Activated CD4-positive, alpha-beta T cell treated with anti-CD3 and anti-CD28 coated beads for 48 hours (primary cell): ENCODE measurements at regions not wholly inside any gene's neighbourhood (a gene's known extent, or its start where the extent isn't known, plus 50 kb on each side); places are given as distances from the start of the nearest gene placed in this dataset.

Source experiments
- DNase-seq: peaks from one replicate; pipeline ENCODE4 v3.0.0-alpha.2; 2020

DNA sequence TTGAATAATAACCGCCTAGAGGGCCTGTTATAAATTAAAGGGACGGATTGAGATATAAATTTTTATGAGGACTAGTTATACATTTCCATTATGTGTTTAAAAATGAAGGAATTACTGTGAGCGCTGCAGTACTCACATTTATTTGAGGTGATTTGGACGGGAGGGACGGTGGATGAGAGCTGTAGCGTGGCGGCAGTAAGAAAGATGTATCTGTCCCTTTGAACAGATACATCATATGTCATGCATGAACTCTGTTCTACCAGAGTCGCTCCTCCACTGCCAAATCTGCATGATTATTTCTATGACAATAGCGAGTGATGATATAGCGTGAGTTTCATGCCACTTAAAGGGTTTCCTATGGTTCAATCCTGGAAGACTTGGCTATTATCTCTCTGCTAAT lies 538.8 kb downstream of the MCTP2 start:
- DNase-seq = no peak

DNA sequence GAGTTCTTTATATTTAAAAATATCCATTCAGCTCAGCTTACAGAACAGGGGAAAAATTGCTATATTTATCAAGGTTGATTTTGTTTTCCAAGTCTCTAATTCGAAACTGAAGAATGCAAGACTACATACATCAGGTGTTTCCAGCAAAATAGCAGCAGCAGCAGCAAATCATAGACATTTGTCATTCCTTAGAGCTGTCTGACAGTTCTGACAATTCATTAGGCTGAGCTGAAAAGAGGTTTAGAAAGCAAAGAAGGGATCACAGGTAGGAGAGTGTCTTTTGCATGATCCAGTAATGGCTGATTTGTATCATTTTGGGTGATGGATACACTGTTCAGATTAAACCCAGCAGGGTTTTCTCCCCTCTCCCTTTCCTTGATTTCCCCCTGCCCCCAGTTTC lies 545.7 kb downstream of the MCTP2 start:
- DNase-seq = no peak

DNA sequence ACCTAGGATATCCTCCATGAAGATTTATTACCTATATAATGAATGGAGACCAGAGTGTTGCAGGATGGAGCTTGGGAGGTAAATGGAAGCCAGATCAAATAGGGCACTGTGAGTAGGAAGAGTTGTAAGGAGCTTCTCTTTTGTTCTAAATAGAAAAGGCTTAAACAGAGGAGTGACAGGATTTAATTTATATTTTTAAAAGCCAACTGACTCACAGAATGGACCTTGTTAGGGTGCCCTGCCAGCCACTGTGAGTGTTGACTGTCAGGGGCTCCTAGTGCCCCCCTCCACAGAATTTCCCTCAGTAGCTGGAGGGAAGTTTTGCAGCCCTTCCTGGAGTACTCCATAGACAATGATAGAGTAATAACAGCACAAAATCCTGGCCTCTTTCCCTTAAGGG lies 547.5 kb downstream of the MCTP2 start:
- no peak for DNase-seq

DNA sequence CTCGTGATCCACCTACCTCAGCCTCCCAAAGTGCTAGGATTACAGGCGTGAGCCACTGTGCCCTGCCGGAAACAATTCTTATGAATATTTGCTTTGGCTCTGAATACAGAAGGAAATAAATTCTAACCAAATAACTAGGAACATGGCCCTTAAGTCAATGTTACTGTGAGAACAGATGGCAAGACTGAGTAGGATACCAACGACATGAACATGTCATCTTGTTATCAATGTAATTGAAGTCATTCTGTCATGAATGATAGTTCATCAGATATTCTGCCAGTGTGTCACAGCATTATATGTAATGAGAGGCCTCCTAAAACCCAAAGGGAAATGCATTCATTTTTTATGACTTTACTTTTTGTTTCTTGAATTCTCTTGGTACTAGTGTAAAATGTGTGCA lies 548.8 kb downstream of the MCTP2 start:
- no peak for DNase-seq

DNA sequence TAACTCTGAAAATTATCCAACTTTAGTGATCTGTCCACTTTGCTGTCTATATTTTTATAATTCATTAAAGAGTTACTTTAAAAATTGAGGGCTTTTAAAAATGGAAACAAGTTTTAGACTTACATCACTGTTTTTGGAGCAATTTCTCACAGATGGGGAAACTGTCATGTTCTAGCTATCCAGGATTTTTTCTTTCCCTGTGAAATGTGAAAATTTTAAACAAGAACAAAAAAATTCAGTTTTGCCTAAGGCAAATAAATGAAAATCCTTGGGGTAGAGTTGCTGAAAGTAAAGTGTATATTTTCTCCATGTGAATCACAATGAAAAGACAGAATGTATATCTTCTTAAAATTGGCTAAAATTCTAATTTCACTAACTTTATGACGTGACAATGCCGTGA lies 553.7 kb downstream of the MCTP2 start:
- DNase-seq = no peak

DNA sequence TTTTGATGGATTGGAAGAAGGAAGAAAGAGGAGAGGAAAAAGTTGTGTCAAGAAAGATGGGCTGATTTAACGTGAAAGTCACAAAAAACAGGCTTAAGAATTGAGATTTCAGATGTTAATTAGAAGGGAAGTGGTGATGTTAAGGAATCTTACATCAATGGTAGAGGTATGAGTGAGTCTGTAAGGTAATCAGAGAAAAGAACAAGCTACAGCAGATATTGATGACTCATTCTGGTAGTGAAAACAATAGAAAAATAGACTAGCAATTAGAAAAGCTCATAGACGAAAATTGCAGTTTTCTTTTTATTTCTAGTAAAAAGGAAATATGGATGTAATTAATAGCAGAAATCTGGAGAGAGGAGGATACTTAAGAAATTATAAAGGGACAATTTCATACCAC lies 559.6 kb downstream of the MCTP2 start:
- no peak for DNase-seq

DNA sequence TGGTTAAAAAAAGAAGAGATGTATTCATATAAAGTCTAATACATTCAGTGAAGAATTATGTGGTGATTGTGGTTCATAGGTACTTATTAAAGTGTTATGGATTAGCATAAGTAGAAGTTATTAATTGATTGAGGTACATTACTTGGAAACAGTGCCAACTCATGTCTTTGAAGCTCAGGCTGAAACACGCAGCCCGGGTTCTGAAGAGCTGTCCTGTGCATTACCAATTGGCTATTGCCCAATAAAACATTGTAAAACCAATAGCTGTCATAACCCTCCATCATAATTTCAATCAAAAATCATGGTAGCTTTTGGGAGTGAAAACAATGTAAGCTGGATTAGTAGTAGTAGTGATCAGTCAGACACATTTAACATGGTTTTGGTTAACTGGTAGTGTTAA lies 560.1 kb downstream of the MCTP2 start:
- no peak for DNase-seq

DNA sequence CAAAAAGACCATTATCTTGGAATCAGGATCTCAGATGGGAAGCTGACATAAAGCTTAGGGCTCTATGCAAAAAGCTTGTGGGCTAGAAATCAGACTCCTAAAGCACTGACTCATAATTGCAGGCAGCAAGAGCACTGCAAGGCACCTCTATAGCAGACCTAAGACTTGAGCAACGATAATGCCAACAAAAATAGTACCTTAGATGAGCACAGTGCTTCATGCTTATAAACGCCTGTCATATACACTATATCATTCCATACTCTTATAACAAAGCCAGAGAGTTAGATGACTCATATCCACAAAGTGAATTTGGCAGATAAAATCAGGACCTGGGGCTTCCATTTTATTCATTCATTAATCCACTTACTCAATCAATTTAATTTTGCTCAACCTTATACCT lies 560.8 kb downstream of the MCTP2 start:
- no peak for DNase-seq

DNA sequence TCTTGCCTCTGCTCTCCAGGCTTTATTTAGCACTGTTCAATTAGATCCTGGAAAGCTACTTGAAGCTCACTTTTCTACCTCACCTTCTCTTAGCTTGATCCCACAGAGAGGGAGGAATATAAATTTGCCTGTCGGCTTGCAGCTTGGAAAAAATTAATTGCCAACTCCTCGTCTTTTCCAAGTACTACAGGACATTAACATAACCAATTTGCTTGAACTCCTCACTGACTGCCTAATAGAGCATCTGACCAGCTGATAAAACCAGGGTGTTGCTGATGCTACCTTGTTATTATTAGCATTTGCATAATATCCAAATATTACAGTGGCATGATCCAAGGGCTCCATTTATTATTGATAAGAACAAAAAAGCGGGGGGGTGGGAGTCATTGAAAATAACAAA lies 561.8 kb downstream of the MCTP2 start:
- no peak for DNase-seq

DNA sequence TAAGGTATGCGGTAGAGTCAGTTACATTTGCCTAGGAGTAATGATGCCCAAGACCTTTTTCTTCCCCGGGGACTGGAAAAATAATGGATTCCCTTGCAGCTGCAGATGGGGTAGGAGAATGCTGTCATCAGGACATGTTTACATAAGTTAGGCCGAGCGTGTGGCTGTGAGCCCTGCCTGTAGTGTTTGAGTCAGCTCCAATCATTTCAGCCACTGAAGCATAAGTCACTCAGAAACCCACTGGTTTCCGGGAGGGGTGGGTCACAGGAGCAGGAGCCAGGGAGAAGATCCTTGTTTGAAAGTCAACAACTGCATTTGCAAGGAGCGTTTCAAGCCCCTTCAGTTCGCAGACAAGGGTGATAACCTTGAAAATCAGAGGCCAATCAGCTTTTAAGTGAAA lies 562.3 kb downstream of the MCTP2 start:
- DNase-seq = no peak

DNA sequence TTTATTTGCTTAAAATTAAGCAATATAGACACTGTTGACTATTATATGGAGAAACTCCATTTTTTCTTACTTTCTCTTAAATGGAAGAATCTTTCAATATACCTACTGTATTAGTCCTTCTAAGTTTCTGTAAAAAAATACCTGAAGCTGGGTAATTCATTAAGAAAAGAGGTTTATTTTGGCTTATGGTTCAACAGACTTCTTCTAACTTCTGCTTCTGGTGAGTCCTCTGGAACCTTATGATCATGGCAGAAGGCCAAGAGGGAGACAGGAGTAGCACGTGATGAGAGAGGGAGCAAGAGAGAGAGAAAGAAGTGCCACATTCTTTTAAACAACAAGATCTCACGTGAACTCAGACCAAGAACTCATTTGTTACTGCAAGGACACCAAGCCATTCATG lies 573.3 kb downstream of the MCTP2 start:
- no peak for DNase-seq

DNA sequence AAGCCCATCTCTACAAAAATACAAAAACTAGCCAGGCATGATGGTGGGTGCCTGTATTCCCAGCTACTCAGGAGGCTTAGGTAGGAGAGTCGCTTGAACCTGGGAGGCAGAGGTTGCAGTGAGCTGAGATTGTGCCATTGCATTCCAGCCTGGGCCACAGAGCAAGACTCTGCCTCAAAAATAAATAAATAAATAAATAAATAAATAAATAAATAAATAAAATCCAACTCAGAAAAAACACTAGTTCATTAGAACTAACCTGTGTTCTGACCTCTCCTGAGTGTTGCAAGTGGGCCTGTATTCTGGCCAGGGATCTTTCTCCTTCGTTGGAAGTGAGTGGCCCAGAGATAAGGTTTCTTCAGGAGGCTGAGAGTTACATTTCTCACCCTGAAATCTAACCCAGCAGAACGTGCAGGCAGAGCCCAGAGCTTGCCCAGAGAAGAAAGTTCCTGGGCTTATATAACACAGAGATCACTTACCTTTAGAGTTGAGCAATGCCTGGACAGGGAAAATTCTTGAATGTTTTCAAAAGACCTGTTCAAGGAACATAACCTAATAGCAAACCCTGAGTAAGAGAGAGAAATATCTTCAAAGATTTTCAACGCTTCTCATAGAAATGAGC lies 583.9 kb downstream of the MCTP2 start:
- DNase-seq = no peak

DNA sequence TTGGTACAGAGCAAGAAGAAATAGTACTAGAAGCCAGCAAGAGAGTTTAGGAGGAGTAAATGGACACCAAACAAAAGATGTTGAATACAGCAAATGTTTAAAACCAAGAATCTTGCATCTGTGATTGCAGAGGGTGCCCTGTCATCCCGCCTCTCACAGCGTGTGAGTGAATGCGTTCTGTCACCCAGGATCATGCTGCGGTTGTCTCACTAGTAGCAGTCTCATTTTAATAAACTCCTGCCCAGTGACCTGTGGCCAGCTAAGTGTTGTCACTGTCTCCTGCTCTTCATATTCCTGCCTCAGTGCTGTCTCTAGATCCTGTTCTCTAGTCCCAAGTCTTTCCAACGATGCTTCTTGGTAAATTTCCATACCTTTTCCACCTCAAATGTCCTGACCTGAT lies 584.6 kb downstream of the MCTP2 start:
- no peak for DNase-seq

DNA sequence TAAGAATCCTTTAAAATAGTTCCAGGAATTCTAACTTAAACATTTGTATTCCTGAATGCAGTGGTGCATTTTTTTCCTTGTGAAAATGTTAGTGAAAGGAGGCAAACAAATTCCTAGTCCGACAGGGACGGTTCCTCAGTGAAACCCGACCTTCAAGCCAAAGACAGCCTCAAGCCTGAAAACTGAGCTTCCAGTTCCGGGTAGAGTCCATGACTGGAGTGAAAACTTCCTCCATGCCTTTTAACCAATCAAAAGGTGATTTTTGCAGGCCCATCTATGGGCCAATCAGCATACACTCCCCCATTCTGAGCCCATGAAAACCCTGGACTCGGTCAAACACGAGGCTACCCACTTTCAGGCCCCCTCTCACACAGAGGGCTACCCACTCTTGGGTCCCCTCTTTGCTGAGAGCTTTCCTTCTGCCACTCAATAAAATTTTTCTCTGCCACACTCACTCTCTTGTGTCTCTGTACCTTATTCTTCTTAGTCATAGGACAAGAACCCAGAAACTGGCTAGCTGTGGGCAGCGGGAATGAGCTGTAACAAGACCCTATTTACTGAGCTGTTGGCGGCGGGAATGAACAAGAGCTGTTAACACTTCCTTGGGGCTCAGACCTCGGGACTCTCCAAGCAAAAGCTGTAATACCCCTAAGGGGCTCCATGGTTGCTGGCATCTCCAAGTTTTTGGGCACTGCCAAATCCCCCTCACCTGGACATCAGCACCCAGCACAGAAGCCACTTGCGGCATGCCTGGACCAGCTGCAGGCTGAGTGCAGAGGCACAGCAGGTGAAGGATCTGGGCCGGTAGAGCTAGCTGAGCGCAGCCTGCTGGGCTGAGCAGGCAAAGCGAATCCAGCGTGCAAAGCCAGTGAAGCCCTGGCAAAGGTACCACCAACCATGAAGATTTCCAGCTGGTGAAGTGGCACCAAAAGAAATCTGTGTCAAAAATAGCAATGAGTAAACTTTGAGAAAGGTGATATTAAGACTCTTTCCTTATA lies 598.8 kb downstream of the MCTP2 start:
- no peak for DNase-seq

DNA sequence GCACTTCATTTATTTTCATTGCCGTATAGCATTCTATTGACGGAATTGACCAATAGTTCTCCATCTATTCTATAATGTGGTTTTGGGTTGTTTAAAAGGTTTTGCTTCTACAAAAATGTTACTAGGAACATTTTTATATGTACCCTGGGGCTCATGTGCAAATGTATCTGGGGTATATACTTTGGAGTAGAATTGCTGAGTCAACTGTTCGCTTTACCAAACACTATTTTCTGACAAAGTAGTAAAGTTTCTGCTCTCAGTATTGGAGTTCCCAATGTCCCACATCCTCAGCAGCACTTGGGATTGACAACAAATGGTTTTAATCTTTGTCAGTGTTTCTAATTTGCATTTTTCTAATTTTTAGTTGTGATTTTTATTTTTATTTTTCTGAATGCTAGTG lies 602.6 kb downstream of the MCTP2 start:
- DNase-seq = no peak

DNA sequence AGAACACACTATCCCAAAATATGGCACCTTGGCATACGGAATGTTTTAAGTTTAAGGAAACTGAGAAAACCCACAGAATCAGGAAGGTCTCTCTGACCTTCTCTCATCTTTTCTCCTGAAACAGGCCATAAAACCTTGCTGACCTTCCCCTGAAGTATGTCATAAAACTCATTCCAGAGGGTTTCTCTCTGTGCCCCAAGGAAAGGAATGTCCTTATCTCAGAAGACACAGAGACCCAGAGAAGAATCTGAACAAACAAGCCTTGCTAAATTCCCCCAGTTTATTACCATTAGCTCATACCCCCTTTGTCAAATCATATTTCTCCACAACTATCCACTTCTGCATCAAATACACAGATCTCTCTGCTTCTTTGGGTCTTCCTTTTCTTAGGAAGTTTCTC lies 603.1 kb downstream of the MCTP2 start:
- no peak for DNase-seq

DNA sequence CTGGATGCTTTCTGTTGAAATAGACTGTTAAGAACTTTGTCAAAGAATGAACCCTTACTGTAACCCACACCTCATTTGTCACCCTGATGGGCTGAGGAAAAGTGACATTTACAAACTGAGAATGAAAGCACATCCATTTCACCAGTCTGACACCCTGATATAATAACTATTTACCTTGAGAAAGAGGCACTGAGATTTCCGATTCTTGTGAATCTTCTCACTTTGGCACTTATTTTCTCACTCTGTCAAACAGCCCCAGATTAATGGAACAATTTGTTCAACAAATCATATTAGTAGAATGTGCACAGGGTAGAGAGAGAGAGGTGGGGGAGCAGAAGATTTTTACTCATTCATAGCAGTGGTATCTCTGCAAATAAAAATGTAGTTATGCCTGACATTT lies 606.9 kb downstream of the MCTP2 start:
- DNase-seq = no peak

DNA sequence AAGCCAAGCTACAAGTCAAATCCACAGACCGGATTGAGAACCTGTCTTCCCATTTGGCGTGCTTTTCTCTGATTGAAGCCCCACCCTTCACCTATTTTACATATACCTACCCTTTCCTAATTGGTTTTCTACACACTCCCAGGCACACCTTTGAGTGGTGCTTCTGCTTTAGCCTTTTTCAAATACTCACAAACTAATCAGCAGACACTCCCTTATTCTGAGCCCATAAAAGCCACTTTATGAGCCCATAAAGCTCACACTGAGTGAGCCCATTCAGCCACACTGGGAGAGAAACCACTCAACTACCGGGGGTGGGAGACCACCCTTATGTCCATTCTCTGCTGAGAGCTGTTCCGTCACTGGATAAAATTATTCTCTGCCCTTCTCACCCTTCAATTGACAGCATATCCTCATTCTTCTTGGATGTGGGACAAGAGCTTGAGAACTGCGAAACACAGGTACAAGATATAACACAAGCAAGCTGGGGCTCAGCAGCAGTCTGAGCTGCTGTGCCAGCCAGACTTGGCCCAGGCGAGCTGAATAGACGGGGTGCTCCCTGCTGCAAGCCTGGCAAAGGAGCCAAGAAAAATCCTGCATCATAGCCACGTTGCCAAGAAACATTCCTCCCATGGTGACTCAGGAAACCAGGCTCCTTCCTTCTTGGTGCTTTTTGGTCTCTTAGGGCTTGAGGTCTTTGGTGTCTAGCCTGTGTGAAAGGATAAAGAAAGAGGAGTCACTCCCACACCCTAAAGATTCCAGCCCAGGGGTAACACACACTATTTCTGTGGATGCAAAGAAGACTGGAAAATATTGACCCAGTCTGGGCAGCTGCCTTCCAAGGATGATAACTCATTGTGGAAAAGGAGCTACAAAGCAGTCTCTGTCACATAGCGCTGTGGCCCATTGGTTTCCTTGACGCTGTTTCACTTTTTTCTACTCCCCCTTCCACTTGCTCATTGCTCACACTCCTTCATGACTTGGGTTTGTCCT lies 609.7 kb downstream of the MCTP2 start:
- DNase-seq = no peak

DNA sequence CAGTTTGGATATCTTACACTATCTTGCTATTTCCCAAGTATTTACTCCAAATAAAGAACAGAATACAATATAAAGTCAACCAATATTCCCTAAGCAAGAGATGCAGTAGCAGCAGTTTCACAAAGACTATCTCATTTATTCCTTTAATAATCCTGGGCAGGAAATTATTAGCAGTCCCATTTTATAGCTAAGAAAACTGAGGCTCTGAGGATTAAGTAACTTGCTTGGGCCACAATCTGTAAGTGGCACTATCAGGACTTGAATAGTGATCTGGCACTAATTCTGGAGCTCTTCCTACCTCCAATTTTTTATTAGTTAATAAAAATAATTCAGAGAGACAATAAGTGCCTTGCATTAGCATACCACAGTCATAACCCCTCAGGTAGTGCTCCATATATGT lies 611.7 kb downstream of the MCTP2 start:
- no peak for DNase-seq

DNA sequence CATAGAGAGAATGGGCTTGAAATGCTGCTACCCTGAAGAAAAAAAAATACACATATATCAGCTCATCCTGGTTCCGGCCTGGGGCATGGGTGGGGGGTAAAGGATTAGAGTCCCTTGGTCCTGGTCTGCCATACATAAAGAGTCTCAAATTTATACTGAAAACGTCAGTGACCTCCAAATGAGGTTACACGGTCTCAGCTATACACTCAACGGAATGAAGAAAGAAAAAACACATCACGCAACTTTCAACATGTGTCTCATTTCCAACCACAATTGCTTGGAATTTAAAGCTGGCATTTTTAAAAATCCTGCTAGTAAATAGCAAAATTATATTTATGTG lies 612.8 kb downstream of the MCTP2 start:
- no peak for DNase-seq

DNA sequence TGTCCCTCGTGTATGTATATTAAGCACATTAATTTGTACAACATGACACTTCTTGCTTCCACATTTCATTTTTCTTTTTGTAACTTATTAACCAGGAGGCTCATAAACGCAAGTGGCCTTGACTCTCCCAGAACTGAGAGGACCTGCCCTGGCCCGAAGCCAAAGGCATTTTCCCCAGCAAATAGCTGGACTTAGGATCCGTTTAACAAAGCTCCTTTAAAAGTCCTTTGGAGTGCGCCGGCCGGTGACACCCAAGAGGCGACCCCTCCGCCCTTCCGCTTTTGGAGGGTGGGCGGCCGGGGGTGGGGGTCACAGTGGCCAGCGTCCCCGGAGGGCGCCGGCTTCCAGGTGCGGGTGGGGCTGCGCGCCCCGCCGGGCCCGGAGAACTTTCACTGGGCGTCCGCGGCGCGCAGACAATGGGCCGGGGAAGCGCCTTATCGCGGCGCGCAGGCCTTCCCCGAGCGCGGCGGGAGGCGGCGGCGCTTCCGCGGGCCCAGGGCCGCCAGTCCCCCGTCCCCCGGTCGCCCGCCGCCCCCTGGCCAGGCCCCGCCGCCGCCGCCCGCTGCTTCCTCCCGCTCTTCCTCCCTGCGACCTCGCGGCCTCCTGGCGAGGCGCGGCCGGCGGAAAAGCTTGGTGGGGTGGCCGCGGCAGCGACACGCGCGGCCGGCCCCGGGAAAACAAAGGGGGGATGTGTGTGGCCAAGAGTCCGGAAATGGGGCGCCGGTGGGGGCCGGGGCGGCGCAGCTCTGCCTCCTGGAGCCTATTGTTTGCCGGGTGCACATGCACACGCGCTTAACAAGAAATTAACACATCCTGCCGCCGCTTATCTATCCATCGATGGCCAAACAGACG lies 613.4 kb downstream of the MCTP2 start:
- DNase-seq = no peak

DNA sequence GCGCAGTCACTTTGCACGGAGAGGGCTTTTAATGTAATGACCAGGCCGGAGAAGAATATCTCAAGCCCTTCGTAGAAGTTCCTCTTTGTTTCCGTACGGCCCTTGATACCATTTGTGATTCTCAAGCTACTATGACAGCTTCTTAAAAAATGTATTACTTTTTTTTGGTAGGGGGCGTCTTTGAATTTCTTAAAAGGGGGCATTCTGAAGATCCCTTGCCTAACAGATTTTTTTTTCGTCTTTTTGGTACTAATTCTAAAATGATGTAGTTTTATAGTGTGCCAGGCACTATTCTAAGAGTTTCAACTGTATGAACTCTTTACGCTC lies 614.0 kb downstream of the MCTP2 start:
- no peak for DNase-seq

DNA sequence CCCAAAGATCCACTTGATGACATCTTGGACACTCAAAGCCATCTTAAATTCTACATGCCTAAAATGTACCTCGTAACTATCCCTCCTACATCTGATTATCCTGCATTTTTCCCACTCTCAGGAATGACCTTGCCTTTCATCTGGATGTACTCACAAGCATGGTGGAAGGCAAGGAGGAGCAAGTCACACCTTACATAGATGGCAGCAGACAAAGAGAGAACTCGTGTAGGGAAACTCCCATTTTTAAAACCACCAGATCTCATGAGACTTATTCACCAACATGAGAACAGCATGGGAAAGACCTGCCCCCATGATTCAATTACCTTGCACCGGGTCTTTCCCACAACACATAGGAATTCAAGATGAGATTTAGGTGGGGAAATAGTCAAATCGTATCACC lies 616.0 kb downstream of the MCTP2 start:
- DNase-seq = no peak
